Psoas muscle (tissue), 7 donors: ENCODE measurements at regions not wholly inside any gene's neighbourhood (a gene's known extent, or its start where the extent isn't known, plus 50 kb on each side); places are given as distances from the start of the nearest gene placed in this dataset.

Experiments
- ATAC-seq, 4 donors: fragments of 200-7000 bp; cut with Tn5 transposase; one replicate each; pipeline ENCODE4 v1.9.1; 2020; ENCODE audit warnings: moderate library complexity in 3 of 4, mild to moderate bottlenecking in 2 of 4
- DNase-seq, 2 donors: peaks; one replicate each; pipeline ENCODE4 v3.0.0-alpha.2; 2020
- H3K27ac ChIP-seq: fragments of 200-600 bp; one replicate; pipeline ENCODE4 v1.8.0; 2022
- H3K27me3 ChIP-seq, 3 donors: fragments of 200-600 bp in 1 of 3; one replicate each; pipeline versions ENCODE4 v1.6.1 to v1.8.0; 2013 to 2022; ENCODE audit warnings: low read length in 2 of 3, mild to moderate bottlenecking in 2 of 3, moderate library complexity in 1 of 3; ENCODE audit not compliant: insufficient read depth in 3 of 3
- H3K36me3 ChIP-seq, 2 donors: fragments of 200-600 bp in 1 of 2; one replicate each; pipeline versions ENCODE4 v1.6.1 to v1.8.0; 2013 to 2022; ENCODE audit warnings: low read depth in 1 of 2, mild to moderate bottlenecking in 1 of 2, moderate library complexity in 1 of 2; ENCODE audit not compliant: insufficient read depth in 1 of 2
- H3K4me1 ChIP-seq: fragments of 200-600 bp; one replicate; pipeline ENCODE4 v1.8.0; 2022
- H3K4me3 ChIP-seq: fragments of 200-600 bp; one replicate; pipeline ENCODE4 v1.8.0; 2022; ENCODE audit warnings: mild to moderate bottlenecking
- H3K9me3 ChIP-seq: fragments of 200-600 bp; one replicate; pipeline ENCODE4 v1.8.0; 2022
- WGBS, 3 donors: extraction: QIAGEN DNeasy Blood & Tissue Kit; methylation state at CpG; one replicate each; pipeline versions ENCODE4 v1.1.6 to v1.1.7; 2013; 5-methylcytosine and 5-hydroxymethylcytosine counted together
- intact Hi-C, 2 donors: fragments of 100-400 bp; cut with DNase I; formaldehyde crosslinking; loops; one replicate each; pipeline versions ENCODE4 v1.11.0 to v1.14.2; 2022
- TF ChIP-seq, protein P1 (sequence below): fragments of 200-600 bp; IDR thresholded peaks from one replicate; pipeline ENCODE4 v1.8.0; 2022; ENCODE audit warnings: antibody characterized with exemption
- donor health status: healthy with polysubstance abuse.
- donor health status: DM: no; HTN: no; CAD: no; lungs with moderate emphysema.
- donor health status: Bipolar disorder and iron deficiency.
- donor health status: healthy.
- donor health status: DM: yes; HTN: yes; CAD: no.
- donor health status: DM: no; HTN: no; CAD: no.
- donor health status: DM: yes; HTN: yes; CAD: no.

DNA sequence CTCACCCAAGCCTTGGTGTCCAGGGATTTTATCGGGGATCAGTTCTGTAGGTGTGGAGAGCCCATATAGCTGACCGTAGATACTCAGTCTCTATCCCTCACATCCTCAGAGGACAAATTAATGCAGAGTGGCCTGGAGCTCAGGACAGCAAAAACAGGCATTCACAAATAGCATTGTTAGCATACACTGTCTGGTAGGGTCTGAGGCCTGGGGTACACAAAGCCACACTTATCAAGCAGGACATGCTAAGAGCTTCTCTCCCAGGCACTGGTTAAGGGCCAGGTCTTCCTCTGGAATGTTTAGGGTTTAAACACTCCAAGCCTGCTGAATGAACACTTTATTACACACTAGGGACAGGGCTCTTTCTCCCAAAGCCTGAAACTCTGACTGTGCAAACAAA is 253.2 kb downstream of the NEDD1 start:
- ATAC-seq = no peak
- H3K4me1 ChIP-seq = no peaks in the 10 kb centered on the region
- H3K4me3 ChIP-seq = no peak overlapping the region
- no peaks in the 10 kb centered on the region for H3K9me3 ChIP-seq
- no peaks in the 10 kb centered on the region for H3K36me3 ChIP-seq
- intact Hi-C loops = no loop called here
- no peaks in the 10 kb centered on the region for H3K27me3 ChIP-seq
- no peak for DNase-seq
- TF ChIP-seq, protein P1, sequence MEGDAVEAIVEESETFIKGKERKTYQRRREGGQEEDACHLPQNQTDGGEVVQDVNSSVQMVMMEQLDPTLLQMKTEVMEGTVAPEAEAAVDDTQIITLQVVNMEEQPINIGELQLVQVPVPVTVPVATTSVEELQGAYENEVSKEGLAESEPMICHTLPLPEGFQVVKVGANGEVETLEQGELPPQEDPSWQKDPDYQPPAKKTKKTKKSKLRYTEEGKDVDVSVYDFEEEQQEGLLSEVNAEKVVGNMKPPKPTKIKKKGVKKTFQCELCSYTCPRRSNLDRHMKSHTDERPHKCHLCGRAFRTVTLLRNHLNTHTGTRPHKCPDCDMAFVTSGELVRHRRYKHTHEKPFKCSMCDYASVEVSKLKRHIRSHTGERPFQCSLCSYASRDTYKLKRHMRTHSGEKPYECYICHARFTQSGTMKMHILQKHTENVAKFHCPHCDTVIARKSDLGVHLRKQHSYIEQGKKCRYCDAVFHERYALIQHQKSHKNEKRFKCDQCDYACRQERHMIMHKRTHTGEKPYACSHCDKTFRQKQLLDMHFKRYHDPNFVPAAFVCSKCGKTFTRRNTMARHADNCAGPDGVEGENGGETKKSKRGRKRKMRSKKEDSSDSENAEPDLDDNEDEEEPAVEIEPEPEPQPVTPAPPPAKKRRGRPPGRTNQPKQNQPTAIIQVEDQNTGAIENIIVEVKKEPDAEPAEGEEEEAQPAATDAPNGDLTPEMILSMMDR = no peak
- 71 to 76% (median 74%) methylated on average over 2 of the region's 2 CpGs for WGBS, 3 donors
- no peak overlapping the region for H3K27ac ChIP-seq

GRCh38 chr12:97162173-97162572 is 255.1 kb downstream of the NEDD1 start:
- Histone ChIP-seq H3K9me3 (no peaks in the 10 kb centered on the region), H3K4me3 (no peak overlapping the region), H3K27me3 (no peaks in the 10 kb centered on the region), H3K4me1 (no peaks in the 10 kb centered on the region), H3K36me3 (no peaks in the 10 kb centered on the region), H3K27ac (no peak overlapping the region)
- intact Hi-C loops = no loop called here
- DNase-seq = no peak
- ATAC-seq = no peak
- WGBS, 3 donors = 42 to 62% (median 42%) methylated on average over 1 of the region's 1 CpG
- TF ChIP-seq, protein P1 = no peak

DNA sequence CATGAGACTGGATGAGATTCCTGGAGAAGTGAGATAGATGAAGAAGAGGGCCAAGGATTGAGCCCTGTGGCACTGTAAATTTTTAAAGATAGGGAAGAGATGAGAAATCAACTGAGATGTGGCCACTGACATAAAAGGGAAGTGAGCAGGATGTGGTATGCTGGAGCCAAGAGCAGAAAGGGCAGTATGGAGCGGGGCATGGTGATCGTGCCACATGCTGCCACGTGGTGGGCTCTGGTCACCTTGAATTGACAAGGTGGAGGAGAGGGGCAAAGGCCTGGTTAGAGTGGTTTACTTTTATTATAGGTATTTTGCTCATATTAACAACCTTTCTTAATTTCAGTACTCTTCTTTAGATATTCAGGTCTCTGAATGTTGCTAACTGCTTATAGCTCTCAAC is 257.9 kb downstream of the NEDD1 start:
- WGBS, 3 donors = 74 to 86% (median 80%) methylated on average over 3 of the region's 3 CpGs
- Histone ChIP-seq H3K27ac (no peak overlapping the region), H3K4me1 (no peaks in the 10 kb centered on the region), H3K27me3 (no peaks in the 10 kb centered on the region), H3K4me3 (no peak overlapping the region), H3K36me3 (no peaks in the 10 kb centered on the region), H3K9me3 (no peaks in the 10 kb centered on the region)
- DNase-seq = no peak
- TF ChIP-seq, protein P1 = no peak
- intact Hi-C loops = no loop called here
- ATAC-seq = no peak

DNA sequence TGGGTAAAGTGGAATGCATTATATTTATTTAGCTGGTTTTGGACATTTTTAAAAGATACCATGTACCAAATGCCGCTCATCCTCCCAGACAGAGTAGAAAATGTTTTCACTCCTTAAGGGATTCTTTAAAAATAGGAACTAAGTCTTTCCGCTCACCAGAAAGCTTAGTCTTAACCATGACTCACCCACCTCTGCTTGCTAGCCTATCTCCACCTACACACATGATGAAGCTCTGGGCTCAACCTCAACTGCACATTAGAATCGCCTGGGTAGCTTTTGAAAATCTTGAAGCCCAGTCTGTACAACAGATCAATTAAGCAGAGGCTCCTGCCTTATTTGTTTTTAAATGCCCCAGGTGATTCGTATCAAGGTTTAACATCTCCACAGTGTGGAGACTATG is 260.5 kb downstream of the NEDD1 start:
- Histone ChIP-seq H3K36me3 (no peaks in the 10 kb centered on the region), H3K4me1 (no peaks in the 10 kb centered on the region), H3K27me3 (no peaks in the 10 kb centered on the region), H3K9me3 (no peaks in the 10 kb centered on the region), H3K4me3 (no peak overlapping the region), H3K27ac (no peak overlapping the region)
- intact Hi-C loops = no loop called here
- ATAC-seq (no peak), DNase-seq (no peak)
- TF ChIP-seq, protein P1 = no peak
- WGBS, 3 donors = 83 to 85% (median 83%) methylated on average over 4 of the region's 4 CpGs

DNA sequence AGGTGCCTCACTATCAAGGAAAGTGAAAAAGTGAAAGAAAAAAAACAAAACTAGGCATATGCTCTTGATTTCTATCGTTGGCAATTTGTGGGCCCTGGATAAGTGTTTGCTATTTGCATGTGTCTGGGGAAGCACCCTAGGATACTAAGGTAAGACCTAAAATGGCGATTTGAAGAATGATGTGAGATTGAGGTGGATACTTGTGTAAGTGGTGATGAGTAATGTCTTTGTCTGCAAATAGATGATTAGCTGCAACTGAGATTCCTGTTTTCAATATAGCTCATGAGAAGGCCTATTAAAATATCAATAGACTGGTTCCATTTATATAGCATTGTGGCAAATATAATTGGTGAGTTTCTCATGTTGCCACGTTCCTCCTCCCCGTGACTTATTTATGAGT is 261.7 kb downstream of the NEDD1 start:
- intact Hi-C loops = no loop called here
- no peaks in the 10 kb centered on the region for H3K36me3 ChIP-seq
- no peak for ATAC-seq
- no peak overlapping the region for H3K27ac ChIP-seq
- H3K4me1 ChIP-seq = no peaks in the 10 kb centered on the region
- no peaks in the 10 kb centered on the region for H3K9me3 ChIP-seq
- TF ChIP-seq, protein P1 = no peak
- WGBS, 3 donors = 69 to 79% (median 73%) methylated on average over 4 of the region's 4 CpGs
- no peak overlapping the region for H3K4me3 ChIP-seq
- no peaks in the 10 kb centered on the region for H3K27me3 ChIP-seq
- DNase-seq = no peak
